Liver (tissue), 3 donors: ENCODE measurements at regions not wholly inside any gene's neighbourhood (a gene's known extent, or its start where the extent isn't known, plus 50 kb on each side); places are given as distances from the start of the nearest gene placed in this dataset.

Source experiments
- ATF3 ChIP-seq: IDR thresholded peaks from 2 replicates; pipeline ENCODE4 v1.6.1; 2016; ENCODE audit warnings: antibody characterized with exemption
- CTCF ChIP-seq: fragments of 150-350 bp; IDR thresholded peaks from 2 replicates; pipeline ENCODE4 v1.5.1; 2017; ENCODE audit warnings: improper control_type of control experiment, low read depth, low read length; ENCODE audit not compliant: missing input control
- EGR1 ChIP-seq, 2 donors: IDR thresholded peaks; 2 replicates each; pipeline ENCODE4 v1.6.1; 2016 to 2018; ENCODE audit warnings: antibody characterized with exemption in 2 of 2, low read depth in 2 of 2
- GABPA ChIP-seq, 2 donors: IDR thresholded peaks in 1 of 2; conservative IDR thresholded peaks in 1 of 2; 2 replicates each; pipeline ENCODE4 v1.6.1; 2016; ENCODE audit warnings: antibody characterized with exemption in 2 of 2, mild to moderate bottlenecking in 1 of 2, moderate library complexity in 1 of 2
- HNF4G ChIP-seq: IDR thresholded peaks from 2 replicates; pipeline ENCODE4 v1.6.1; 2016; ENCODE audit warnings: antibody characterized with exemption
- JUND ChIP-seq, 2 donors: IDR thresholded peaks; 2 replicates each; pipeline ENCODE4 v1.6.1; 2016; ENCODE audit warnings: antibody characterized with exemption in 2 of 2
- MAX ChIP-seq: IDR thresholded peaks from 2 replicates; pipeline ENCODE4 v1.6.1; 2016; ENCODE audit warnings: antibody characterized with exemption
- RAD21 ChIP-seq, 2 donors: IDR thresholded peaks; 2 replicates each; pipeline ENCODE4 v1.6.1; 2016; ENCODE audit warnings: antibody characterized with exemption in 2 of 2, mild to moderate bottlenecking in 2 of 2
- REST ChIP-seq: IDR thresholded peaks from 2 replicates; pipeline ENCODE4 v1.6.1; 2016; ENCODE audit warnings: antibody characterized with exemption, mild to moderate bottlenecking
- RXRA ChIP-seq, 2 donors: IDR thresholded peaks; 2 replicates each; pipeline ENCODE4 v1.6.1; 2017 to 2018; ENCODE audit warnings: antibody characterized with exemption in 2 of 2, mild to moderate bottlenecking in 1 of 2
- TAF1 ChIP-seq: conservative IDR thresholded peaks from 2 replicates; pipeline ENCODE4 v1.6.1; 2016; ENCODE audit warnings: antibody characterized with exemption, mild to moderate bottlenecking
- YY1 ChIP-seq: IDR thresholded peaks from 2 replicates; pipeline ENCODE4 v1.6.1; 2016; ENCODE audit warnings: antibody characterized with exemption, mild to moderate bottlenecking
- ZBTB33 ChIP-seq: IDR thresholded peaks from 2 replicates; pipeline ENCODE4 v1.6.1; 2016; ENCODE audit warnings: antibody characterized with exemption
- donor health status: healthy.
- donor health status: healthy.

GRCh38 chr10:44742248-44742647 lies 168.9 kb upstream of the TMEM72 start:
- TF ChIP-seq GABPA (IDR thresholded peaks at IDR 0.05 in 1 of 2, conservative IDR thresholded peaks at IDR 0.05 in 1 of 2) (no peak), CTCF (no peak), ZBTB33 (no peak), RAD21 (IDR thresholded peaks at IDR 0.05) (no peak), ATF3 (no peak), TAF1 (no peak), MAX (no peak), REST (no peak), HNF4G (no peak), RXRA (IDR thresholded peaks at IDR 0.05) (no peak), JUND (IDR thresholded peaks at IDR 0.05) (no peak), EGR1 (IDR thresholded peaks at IDR 0.05; ENCODE audit: low read depth in 2 of 2) (no peak), YY1 (no peak)
